NAMALWA (cell line): ENCODE measurements at regions not wholly inside any gene's neighbourhood (a gene's known extent, or its start where the extent isn't known, plus 50 kb on each side); places are given as distances from the start of the nearest gene placed in this dataset.
"Not testable (repeated sequence)": the region's sequence is repeated elsewhere in the genome, so short reads cannot be mapped to it uniquely, and the experiment has no call there.

Source experiments
- DNase-seq: peaks from one replicate; pipeline ENCODE4 v3.0.0-alpha.2; 2015; ENCODE audit warnings: low spot score

- no peak for DNase-seq
Measured at GRCh38 chr4:118410138-118410537, 57.3 kb upstream of the PRSS12 start.

- DNase-seq: no peak
Measured at GRCh38 chr4:118417325-118417724, 64.5 kb upstream of the PRSS12 start.

GRCh38 chr4:118417800-118418199 is 65.0 kb upstream of the PRSS12 start:
- DNase-seq: not testable (repeated sequence)

GRCh38 chr4:118418396-118418795 is 65.6 kb upstream of the PRSS12 start:
- not testable (repeated sequence) for DNase-seq

- DNase-seq: not testable (repeated sequence)
Measured at GRCh38 chr4:118419626-118420025, 66.8 kb upstream of the PRSS12 start.

GRCh38 chr4:118424062-118424461 is 71.3 kb upstream of the PRSS12 start:
- peak; percentile 59 for DNase-seq

GRCh38 chr4:118428881-118429280 is 76.1 kb upstream of the PRSS12 start:
- not testable (repeated sequence) for DNase-seq

- not testable (repeated sequence) for DNase-seq
Measured at GRCh38 chr4:118432359-118432758, 79.6 kb upstream of the PRSS12 start.

- not testable (repeated sequence) for DNase-seq
Measured at GRCh38 chr4:118433612-118434375, 81.0 kb upstream of the PRSS12 start.

GRCh38 chr4:118435415-118435814 is 82.6 kb upstream of the PRSS12 start:
- DNase-seq: not testable (repeated sequence)

- not testable (repeated sequence) for DNase-seq
Measured at GRCh38 chr4:118442115-118442837, 89.5 kb upstream of the PRSS12 start.

GRCh38 chr4:118447397-118447796 is 94.6 kb upstream of the PRSS12 start:
- DNase-seq: not testable (repeated sequence)

- not testable (repeated sequence) for DNase-seq
Measured at GRCh38 chr4:118454857-118455256, 102.1 kb upstream of the PRSS12 start.

- DNase-seq: not testable (repeated sequence)
Measured at GRCh38 chr4:118461435-118461834, 108.6 kb upstream of the PRSS12 start.

- DNase-seq: not testable (repeated sequence)
Measured at GRCh38 chr4:118465831-118466230, 113.0 kb upstream of the PRSS12 start.

GRCh38 chr4:118474001-118474626 is 121.3 kb upstream of the PRSS12 start:
- DNase-seq: not testable (repeated sequence)

GRCh38 chr4:118474771-118475170 is 122.0 kb upstream of the PRSS12 start:
- not testable (repeated sequence) for DNase-seq

GRCh38 chr4:118475901-118476300 is 123.1 kb upstream of the PRSS12 start:
- not testable (repeated sequence) for DNase-seq

- not testable (repeated sequence) for DNase-seq
Measured at GRCh38 chr4:118477826-118478225, 125.0 kb upstream of the PRSS12 start.

- DNase-seq: not testable (repeated sequence)
Measured at GRCh38 chr4:118485801-118486314, 133.1 kb upstream of the PRSS12 start.

GRCh38 chr4:118492963-118493362 is 140.2 kb upstream of the PRSS12 start:
- not testable (repeated sequence) for DNase-seq

- DNase-seq: not testable (repeated sequence)
Measured at GRCh38 chr4:118494437-118494836, 141.6 kb upstream of the PRSS12 start.
